ENCODE measurements at regions not wholly inside any gene's neighbourhood (a gene's known extent, or its start where the extent isn't known, plus 50 kb on each side); places are given as distances from the start of the nearest gene placed in this dataset.

- H3K9me3 ChIP-seq: no peaks in the 10 kb centered on the region
- no peaks in the 10 kb centered on the region for H3K4me1 ChIP-seq (replicated peaks)
- DNase-seq (ENCODE audit: low spot score): no peak
- no peak for TF ChIP-seq POLR2AphosphoS5 (IDR thresholded peaks at IDR 0.05)
- no peak for TF ChIP-seq CTCF (IDR thresholded peaks at IDR 0.05)
- TF ChIP-seq POLR2A (IDR thresholded peaks at IDR 0.05): no peak
- intact Hi-C loops (cut with DNase I): no loop called here
- H3K27ac ChIP-seq: no peak overlapping the region
- no peaks in the 10 kb centered on the region for H3K36me3 ChIP-seq
- WGBS: 84% methylated on average over 1 of the region's 1 CpG
- H3K4me3 ChIP-seq: no peak overlapping the region
- no peaks in the 10 kb centered on the region for H3K27me3 ChIP-seq (replicated peaks; ENCODE audit: insufficient read depth)
Measured at GRCh38 chr9:119523508-119523907, 154.3 kb upstream of the BRINP1 start.

GRCh38 chr9:119522381-119522780 is 153.1 kb upstream of the BRINP1 start:
- no peak for DNase-seq (ENCODE audit: low spot score)
- no peaks in the 10 kb centered on the region for H3K36me3 ChIP-seq
- no peak overlapping the region for H3K4me3 ChIP-seq
- no peak overlapping the region for H3K27ac ChIP-seq
- WGBS: 86% methylated on average over 2 of the region's 2 CpGs
- TF ChIP-seq POLR2A (IDR thresholded peaks at IDR 0.05) (no peak), POLR2AphosphoS5 (IDR thresholded peaks at IDR 0.05) (no peak), CTCF (IDR thresholded peaks at IDR 0.05) (no peak)
- intact Hi-C loops (cut with DNase I): no loop called here
- H3K27me3 ChIP-seq (replicated peaks; ENCODE audit: insufficient read depth): no peaks in the 10 kb centered on the region
- H3K9me3 ChIP-seq: no peaks in the 10 kb centered on the region
- no peaks in the 10 kb centered on the region for H3K4me1 ChIP-seq (replicated peaks)

- no peak overlapping the region for H3K4me3 ChIP-seq
- no peak for DNase-seq (ENCODE audit: low spot score)
- no peak for TF ChIP-seq CTCF (IDR thresholded peaks at IDR 0.05)
- no peak for TF ChIP-seq POLR2AphosphoS5 (IDR thresholded peaks at IDR 0.05)
- no peak for TF ChIP-seq POLR2A (IDR thresholded peaks at IDR 0.05)
- no peaks in the 10 kb centered on the region for H3K27me3 ChIP-seq (replicated peaks; ENCODE audit: insufficient read depth)
- H3K4me1 ChIP-seq (replicated peaks): no peaks in the 10 kb centered on the region
- H3K9me3 ChIP-seq: no peaks in the 10 kb centered on the region
- intact Hi-C loops (cut with DNase I): no loop called here
- H3K27ac ChIP-seq: no peak overlapping the region
- 62% methylated on average over 2 of the region's 2 CpGs for WGBS
- H3K36me3 ChIP-seq: no peaks in the 10 kb centered on the region
Measured at GRCh38 chr9:119509291-119509905, 140.2 kb upstream of the BRINP1 start.

GRCh38 chr9:119501374-119501773 is 132.1 kb upstream of the BRINP1 start:
- no peaks in the 10 kb centered on the region for H3K9me3 ChIP-seq
- H3K36me3 ChIP-seq: no peaks in the 10 kb centered on the region
- 93% methylated on average over 3 of the region's 3 CpGs for WGBS
- no peak overlapping the region for H3K4me3 ChIP-seq
- no peak overlapping the region for H3K27ac ChIP-seq
- intact Hi-C loops (cut with DNase I): no loop called here
- DNase-seq (ENCODE audit: low spot score): no peak
- H3K27me3 ChIP-seq (replicated peaks; ENCODE audit: insufficient read depth): no peaks in the 10 kb centered on the region
- H3K4me1 ChIP-seq (replicated peaks): no peaks in the 10 kb centered on the region
- TF ChIP-seq POLR2AphosphoS5 (IDR thresholded peaks at IDR 0.05): no peak
- TF ChIP-seq CTCF (IDR thresholded peaks at IDR 0.05): no peak
- TF ChIP-seq POLR2A (IDR thresholded peaks at IDR 0.05): no peak

- DNase-seq (ENCODE audit: low spot score): no peak
- intact Hi-C loops (cut with DNase I): no loop called here
- H3K4me1 ChIP-seq (replicated peaks): no peaks in the 10 kb centered on the region
- H3K4me3 ChIP-seq: no peak overlapping the region
- TF ChIP-seq CTCF (IDR thresholded peaks at IDR 0.05) (no peak), POLR2AphosphoS5 (IDR thresholded peaks at IDR 0.05) (no peak), POLR2A (IDR thresholded peaks at IDR 0.05) (no peak)
- H3K27me3 ChIP-seq (replicated peaks; ENCODE audit: insufficient read depth): no peaks in the 10 kb centered on the region
- no peak overlapping the region for H3K27ac ChIP-seq
- H3K9me3 ChIP-seq: no peaks in the 10 kb centered on the region
- WGBS: 81% methylated on average over 6 of the region's 6 CpGs
- H3K36me3 ChIP-seq: no peaks in the 10 kb centered on the region
Measured at GRCh38 chr9:119500072-119500771, 131.0 kb upstream of the BRINP1 start.
